B cell (primary cell): ENCODE measurements at regions not wholly inside any gene's neighbourhood (a gene's known extent, or its start where the extent isn't known, plus 50 kb on each side); places are given as distances from the start of the nearest gene placed in this dataset.

Experiments used
- ATAC-seq: fragments of 200-7000 bp; cut with Tn5 transposase; one replicate; pipeline ENCODE4 v1.10.0; 2021; ENCODE audit warnings: low read depth, mild to moderate bottlenecking, moderate number of reproducible peaks, moderate library complexity
- CTCF ChIA-PET: fragments of 350-600 bp; sonication (Branson Sonifier 250); formaldehyde crosslinking; loops from one replicate; lab custom pipeline; 2021; ENCODE audit warnings: antibody characterized with exemption, inconsistent platforms; lab: Charles Lee
- POLR2A ChIA-PET: fragments of 350-600 bp; sonication (Branson Sonifier 250); formaldehyde crosslinking; loops from one replicate; lab custom pipeline; 2021; ENCODE audit warnings: antibody characterized with exemption; lab: Charles Lee
- DNase-seq: peaks from one replicate; pipeline ENCODE4 v3.0.0; 2013
- H2AFZ ChIP-seq: 2 replicates; pipeline ENCODE4 v1.6.1; 2012; ENCODE audit warnings: mild to moderate bottlenecking, low read depth, low read length; ENCODE audit not compliant: insufficient read depth, poor library complexity, severe bottlenecking
- H3K27ac ChIP-seq, 2 donors: 1 replicate in 1 of 2; 2 replicates in 1 of 2; pipeline ENCODE4 v1.5.1; 2012 to 2013; ENCODE audit warnings: low read length in 2 of 2, mild to moderate bottlenecking in 2 of 2, moderate library complexity in 1 of 2
- H3K27me3 ChIP-seq, 4 experiments: fragments of 200-600 bp in 1 of 4; sonication (generic) in 1 of 4; replicated peaks in 1 of 4; 1 replicate in 2 of 4; 2 replicates in 2 of 4; pipeline versions ENCODE4 v1.6.1 to v1.7.0; 2013 to 2016; ENCODE audit warnings: low read length in 3 of 4, mild to moderate bottlenecking in 2 of 4, mixed read lengths in 1 of 4, moderate library complexity in 1 of 4; ENCODE audit not compliant: insufficient read depth in 4 of 4, control insufficient read depth in 3 of 4; ENCODE audit errors: control extremely low read depth in 1 of 4
- H3K36me3 ChIP-seq, 2 experiments: replicated peaks in 1 of 2; 1 replicate in 1 of 2; 2 replicates in 1 of 2; pipeline versions ENCODE4 v1.6.1 to v1.7.1; 2013; ENCODE audit warnings: low read length in 1 of 2; ENCODE audit not compliant: insufficient read depth in 2 of 2, control insufficient read depth in 1 of 2; ENCODE audit errors: control extremely low read depth in 1 of 2, extremely low read depth in 1 of 2
- H3K4me1 ChIP-seq, 2 donors: fragments of 200-600 bp in 1 of 2; sonication (generic) in 1 of 2; 1 replicate in 1 of 2; 2 replicates in 1 of 2; pipeline versions ENCODE4 v1.5.1 to v1.6.1; 2013 to 2017; ENCODE audit warnings: low read length in 2 of 2; ENCODE audit not compliant: control insufficient read depth in 2 of 2, insufficient read depth in 2 of 2
- H3K4me2 ChIP-seq: replicated peaks from 2 replicates; pipeline ENCODE3; 2012; ENCODE audit warnings: mild to moderate bottlenecking, low read depth, low read length; ENCODE audit not compliant: poor library complexity, severe bottlenecking
- H3K4me3 ChIP-seq, 5 experiments: fragments of 200-600 bp in 1 of 5; sonication (generic) in 1 of 5; 1 replicate in 3 of 5; 2 replicates in 2 of 5; pipeline versions ENCODE4 v1.5.1 to v1.7.0; 2011 to 2016; ENCODE audit warnings: low read length in 4 of 5, mild to moderate bottlenecking in 4 of 5, low read depth in 2 of 5, control low read depth in 1 of 5, moderate library complexity in 1 of 5; ENCODE audit not compliant: insufficient read depth in 1 of 5; ENCODE audit errors: control extremely low read depth in 1 of 5, extremely low read depth in 1 of 5
- H3K79me2 ChIP-seq: fragments of 200-600 bp; sonication (generic); one replicate; pipeline ENCODE4 v1.6.0; 2016; ENCODE audit warnings: low read length; ENCODE audit not compliant: control insufficient read depth, insufficient read depth
- H3K9ac ChIP-seq: fragments of 200-600 bp; sonication (generic); 2 replicates; pipeline ENCODE4 v1.6.1; 2017; ENCODE audit warnings: mild to moderate bottlenecking, low read length, moderate library complexity
- H3K9me3 ChIP-seq, 3 donors: one replicate each; pipeline versions ENCODE4 v1.6.1 to v1.7.1; 2013; ENCODE audit warnings: low read length in 2 of 3; ENCODE audit not compliant: control insufficient read depth in 2 of 3, insufficient read depth in 1 of 3; ENCODE audit errors: control extremely low read depth in 1 of 3
- H4K20me1 ChIP-seq: 2 replicates; pipeline ENCODE4 v1.6.0; 2012; ENCODE audit warnings: mild to moderate bottlenecking, low read length; ENCODE audit not compliant: insufficient read depth, control insufficient read depth, poor library complexity, severe bottlenecking
- H3K27ac Mint-ChIP-seq: one replicate; pipeline ENCODE4 v1.8.0; 2021; ENCODE audit warnings: mixed read lengths
- H3K27me3 Mint-ChIP-seq: one replicate; pipeline ENCODE4 v1.8.0; 2021; ENCODE audit warnings: mixed read lengths
- H3K4me1 Mint-ChIP-seq: one replicate; pipeline ENCODE4 v1.8.0; 2021; ENCODE audit warnings: mixed read lengths
- H3K4me3 Mint-ChIP-seq: one replicate; pipeline ENCODE4 v1.8.0; 2021; ENCODE audit warnings: mixed read lengths
- H3K9me3 Mint-ChIP-seq: one replicate; pipeline ENCODE4 v1.8.0; 2022; ENCODE audit warnings: mixed read lengths; ENCODE audit not compliant: insufficient read depth
- EZH2 ChIP-seq: IDR thresholded peaks from 2 replicates; pipeline ENCODE4 v1.6.1; 2012; ENCODE audit warnings: borderline replicate concordance, low read depth, mild to moderate bottlenecking, moderate library complexity, low read length; ENCODE audit not compliant: insufficient read depth, poor library complexity, severe bottlenecking
- WGBS: methylation state at CpG from one replicate; pipeline ENCODE4 v1.1.5; 2013; ENCODE audit warnings: missing lambda C conversion rate; ENCODE audit not compliant: insufficient coverage; 5-methylcytosine and 5-hydroxymethylcytosine counted together
- intact Hi-C: fragments of 100-400 bp; cut with micrococcal nuclease; formaldehyde crosslinking; loops from one replicate; pipeline ENCODE4 v1.10.0; 2022
- TF ChIP-seq, protein P1 (sequence below): fragments of 200-600 bp; IDR thresholded peaks from one replicate; pipeline ENCODE4 v1.8.0; 2022; ENCODE audit warnings: antibody characterized with exemption, mild to moderate bottlenecking

DNA sequence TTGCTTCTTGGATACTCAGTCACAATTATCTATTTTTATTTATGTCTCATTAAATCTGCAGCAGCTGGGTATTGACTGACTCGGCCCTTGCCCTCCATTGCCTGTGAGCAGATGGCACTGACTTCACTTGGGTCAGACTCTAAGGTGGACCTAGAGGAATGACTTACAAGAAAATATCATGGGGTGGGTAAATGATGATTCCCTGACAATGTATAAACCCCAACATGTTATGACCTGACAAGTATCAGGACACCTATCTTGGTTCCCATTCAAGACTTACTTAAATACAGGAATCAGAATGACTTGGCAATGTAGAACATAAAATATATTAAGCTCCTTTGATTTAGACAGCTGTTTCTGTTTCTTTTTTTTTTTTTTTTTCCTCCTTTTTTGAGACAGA lies 953.5 kb downstream of the CDH11 start:
- no peak for DNase-seq
- Mint-ChIP-seq H3K4me3 (no peak overlapping the region), H3K27me3 (no peaks in the 10 kb centered on the region), H3K4me1 (no peaks in the 10 kb centered on the region), H3K9me3 (no peaks in the 10 kb centered on the region), H3K27ac (no peak overlapping the region)
- ChIA-PET POLR2A (no interaction called here), CTCF (no interaction called here)
- Histone ChIP-seq H3K4me2 (no peak overlapping the region), H2AFZ (no peak overlapping the region), H3K9me3 (no peaks in the 10 kb centered on the region), H3K27me3 (no peaks in the 10 kb centered on the region), H3K36me3 (no peaks in the 10 kb centered on the region), H3K27ac (no peak overlapping the region), H3K9ac (no peak overlapping the region), H3K4me3 (no peak overlapping the region), H4K20me1 (no peaks in the 10 kb centered on the region), H3K4me1 (no peaks in the 10 kb centered on the region), H3K79me2 (no peaks in the 10 kb centered on the region)
- intact Hi-C loops = no loop called here
- WGBS = no CpG with 5 or more reads among the region's 1 CpG
- no peak for ATAC-seq
- TF ChIP-seq, protein P1, sequence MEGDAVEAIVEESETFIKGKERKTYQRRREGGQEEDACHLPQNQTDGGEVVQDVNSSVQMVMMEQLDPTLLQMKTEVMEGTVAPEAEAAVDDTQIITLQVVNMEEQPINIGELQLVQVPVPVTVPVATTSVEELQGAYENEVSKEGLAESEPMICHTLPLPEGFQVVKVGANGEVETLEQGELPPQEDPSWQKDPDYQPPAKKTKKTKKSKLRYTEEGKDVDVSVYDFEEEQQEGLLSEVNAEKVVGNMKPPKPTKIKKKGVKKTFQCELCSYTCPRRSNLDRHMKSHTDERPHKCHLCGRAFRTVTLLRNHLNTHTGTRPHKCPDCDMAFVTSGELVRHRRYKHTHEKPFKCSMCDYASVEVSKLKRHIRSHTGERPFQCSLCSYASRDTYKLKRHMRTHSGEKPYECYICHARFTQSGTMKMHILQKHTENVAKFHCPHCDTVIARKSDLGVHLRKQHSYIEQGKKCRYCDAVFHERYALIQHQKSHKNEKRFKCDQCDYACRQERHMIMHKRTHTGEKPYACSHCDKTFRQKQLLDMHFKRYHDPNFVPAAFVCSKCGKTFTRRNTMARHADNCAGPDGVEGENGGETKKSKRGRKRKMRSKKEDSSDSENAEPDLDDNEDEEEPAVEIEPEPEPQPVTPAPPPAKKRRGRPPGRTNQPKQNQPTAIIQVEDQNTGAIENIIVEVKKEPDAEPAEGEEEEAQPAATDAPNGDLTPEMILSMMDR = no peak
- TF ChIP-seq EZH2 = no peak

DNA sequence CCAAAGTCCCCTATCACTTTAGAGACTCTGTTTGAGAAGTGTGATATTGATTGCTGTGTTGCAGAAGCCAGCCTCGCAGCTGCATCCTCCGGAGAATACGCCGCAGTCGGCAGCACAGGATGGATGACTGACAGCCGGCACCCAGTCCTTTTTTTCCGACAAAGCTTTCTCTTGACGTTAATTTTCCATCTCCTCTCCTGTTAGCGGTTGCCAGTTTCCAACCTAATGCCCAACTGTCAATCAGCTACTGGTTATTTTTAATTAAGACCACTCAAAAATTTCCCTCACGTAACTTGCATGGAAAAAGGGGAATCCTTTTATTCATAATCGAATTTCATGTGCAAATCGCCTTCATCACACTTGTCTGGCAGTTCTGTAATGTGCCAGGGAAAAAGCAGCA lies 953.9 kb downstream of the CDH11 start:
- H2AFZ ChIP-seq = no peak overlapping the region
- H3K4me3 ChIP-seq = no peak overlapping the region
- 85% methylated on average over 11 of the region's 12 CpGs for WGBS
- H3K9ac ChIP-seq = no peak overlapping the region
- H3K36me3 ChIP-seq = no peaks in the 10 kb centered on the region
- Mint-ChIP-seq H3K4me1 (no peaks in the 10 kb centered on the region), H3K4me3 (no peak overlapping the region), H3K27ac (no peak overlapping the region), H3K9me3 (no peaks in the 10 kb centered on the region), H3K27me3 (no peaks in the 10 kb centered on the region)
- no peak overlapping the region for H3K27ac ChIP-seq
- ChIA-PET CTCF (no interaction called here), POLR2A (no interaction called here)
- no peaks in the 10 kb centered on the region for H4K20me1 ChIP-seq
- H3K79me2 ChIP-seq = no peaks in the 10 kb centered on the region
- DNase-seq (no peak), ATAC-seq (no peak)
- no peaks in the 10 kb centered on the region for H3K4me1 ChIP-seq
- H3K4me2 ChIP-seq = no peak overlapping the region
- intact Hi-C loops = no loop called here
- H3K9me3 ChIP-seq = no peaks in the 10 kb centered on the region
- TF ChIP-seq, protein P1 = no peak
- no peak for TF ChIP-seq EZH2
- no peaks in the 10 kb centered on the region for H3K27me3 ChIP-seq
